ENCODE measurements at regions not wholly inside any gene's neighbourhood (a gene's known extent, or its start where the extent isn't known, plus 50 kb on each side); places are given as distances from the start of the nearest gene placed in this dataset.

- DNase-seq (ENCODE audit: low read depth): no peak
- peak overlapping the region; percentile 8 for H3K4me3 ChIP-seq (ENCODE audit: control insufficient read depth, low read depth, low read length)
Measured at GRCh38 chr5:72557167-72558045, 50.2 kb upstream of the ZNF366 start.

More at GRCh38 chr5:72557167-72558045, 50.2 kb upstream of the ZNF366 start:
- TF ChIP-seq CTCF (conservative IDR thresholded peaks at IDR 0.05; ENCODE audit: control insufficient read depth, insufficient read depth, low read depth, low read length): no peak
